ENCODE measurements at regions not wholly inside any gene's neighbourhood (a gene's known extent, or its start where the extent isn't known, plus 50 kb on each side); places are given as distances from the start of the nearest gene placed in this dataset.

- DNase-seq, result no peak
Observed at GRCh38 chr2:12177455-12178288, 431.2 kb downstream of the LPIN1 start.

- DNase-seq, result no peak
Observed at GRCh38 chr2:12178289-12179080, 432.1 kb downstream of the LPIN1 start.

GRCh38 chr2:12180031-12180430, 433.6 kb downstream of the LPIN1 start:
- no peak for DNase-seq

GRCh38 chr2:12183032-12183645, 436.7 kb downstream of the LPIN1 start:
- no peak for DNase-seq

GRCh38 chr2:12192762-12193161, 446.3 kb downstream of the LPIN1 start:
- DNase-seq, result no peak

- no peak for DNase-seq
Observed at GRCh38 chr2:12194968-12195367, 448.5 kb downstream of the LPIN1 start.

- DNase-seq, result no peak
Observed at GRCh38 chr2:12196495-12196894, 450.1 kb downstream of the LPIN1 start.

GRCh38 chr2:12197133-12197532, 450.7 kb downstream of the LPIN1 start:
- DNase-seq, result no peak

GRCh38 chr2:12199491-12200211, 453.2 kb downstream of the LPIN1 start:
- no peak for DNase-seq

GRCh38 chr2:12201369-12201768, 454.9 kb downstream of the LPIN1 start:
- no peak for DNase-seq

- DNase-seq, result no peak
Observed at GRCh38 chr2:12202313-12203075, 456.1 kb downstream of the LPIN1 start.

- no peak for DNase-seq
Observed at GRCh38 chr2:12203528-12203927, 457.1 kb downstream of the LPIN1 start.

- DNase-seq, result no peak
Observed at GRCh38 chr2:12205086-12205485, 458.7 kb downstream of the LPIN1 start.

GRCh38 chr2:12207491-12207890, 461.1 kb downstream of the LPIN1 start:
- DNase-seq, result no peak

GRCh38 chr2:12210016-12210933, 463.8 kb downstream of the LPIN1 start:
- no peak for DNase-seq

GRCh38 chr2:12211326-12212175, 465.1 kb downstream of the LPIN1 start:
- no peak for DNase-seq

GRCh38 chr2:12212841-12213597, 466.6 kb downstream of the LPIN1 start:
- no peak for DNase-seq

- no peak for DNase-seq
Observed at GRCh38 chr2:12217175-12217574, 470.7 kb downstream of the LPIN1 start.

- DNase-seq, result no peak
Observed at GRCh38 chr2:12219761-12220160, 473.3 kb downstream of the LPIN1 start.

Data from DMS79 (cell line).